ENCODE measurements at regions not wholly inside any gene's neighbourhood (a gene's known extent, or its start where the extent isn't known, plus 50 kb on each side); places are given as distances from the start of the nearest gene placed in this dataset.

DNA sequence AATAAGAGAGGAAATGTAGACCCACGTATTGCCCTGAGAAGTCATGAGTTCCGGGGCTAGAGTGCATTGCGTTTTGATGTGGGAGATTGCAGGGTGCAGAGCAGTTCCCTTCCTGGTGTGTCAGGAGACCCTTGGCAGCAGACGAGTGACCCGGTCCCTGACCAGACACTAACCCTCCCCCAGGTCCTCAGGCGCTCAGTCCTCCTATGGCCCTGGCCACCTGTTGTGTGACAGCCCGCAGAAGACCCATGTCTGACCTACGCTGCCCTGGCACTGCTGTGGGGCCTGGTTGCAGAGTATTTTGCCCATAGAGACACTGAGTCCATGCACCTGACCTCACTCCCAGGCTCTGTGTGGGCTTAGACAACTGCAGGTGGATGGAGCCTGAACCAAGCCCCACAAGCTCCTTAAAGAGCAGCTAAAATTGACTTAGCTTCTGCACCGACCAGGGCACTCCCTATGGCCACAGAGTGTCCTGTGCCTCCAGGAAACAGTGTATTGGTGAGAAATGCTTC lies 833.8 kb downstream of the TBC1D22A start:
- no peak for DNase-seq (ENCODE audit: low spot score)
- TF ChIP-seq, protein P1, sequence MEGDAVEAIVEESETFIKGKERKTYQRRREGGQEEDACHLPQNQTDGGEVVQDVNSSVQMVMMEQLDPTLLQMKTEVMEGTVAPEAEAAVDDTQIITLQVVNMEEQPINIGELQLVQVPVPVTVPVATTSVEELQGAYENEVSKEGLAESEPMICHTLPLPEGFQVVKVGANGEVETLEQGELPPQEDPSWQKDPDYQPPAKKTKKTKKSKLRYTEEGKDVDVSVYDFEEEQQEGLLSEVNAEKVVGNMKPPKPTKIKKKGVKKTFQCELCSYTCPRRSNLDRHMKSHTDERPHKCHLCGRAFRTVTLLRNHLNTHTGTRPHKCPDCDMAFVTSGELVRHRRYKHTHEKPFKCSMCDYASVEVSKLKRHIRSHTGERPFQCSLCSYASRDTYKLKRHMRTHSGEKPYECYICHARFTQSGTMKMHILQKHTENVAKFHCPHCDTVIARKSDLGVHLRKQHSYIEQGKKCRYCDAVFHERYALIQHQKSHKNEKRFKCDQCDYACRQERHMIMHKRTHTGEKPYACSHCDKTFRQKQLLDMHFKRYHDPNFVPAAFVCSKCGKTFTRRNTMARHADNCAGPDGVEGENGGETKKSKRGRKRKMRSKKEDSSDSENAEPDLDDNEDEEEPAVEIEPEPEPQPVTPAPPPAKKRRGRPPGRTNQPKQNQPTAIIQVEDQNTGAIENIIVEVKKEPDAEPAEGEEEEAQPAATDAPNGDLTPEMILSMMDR (IDR thresholded peaks at IDR 0.05), result no peak
- ATAC-seq (ENCODE audit: low FRiP score), result no peak

DNA sequence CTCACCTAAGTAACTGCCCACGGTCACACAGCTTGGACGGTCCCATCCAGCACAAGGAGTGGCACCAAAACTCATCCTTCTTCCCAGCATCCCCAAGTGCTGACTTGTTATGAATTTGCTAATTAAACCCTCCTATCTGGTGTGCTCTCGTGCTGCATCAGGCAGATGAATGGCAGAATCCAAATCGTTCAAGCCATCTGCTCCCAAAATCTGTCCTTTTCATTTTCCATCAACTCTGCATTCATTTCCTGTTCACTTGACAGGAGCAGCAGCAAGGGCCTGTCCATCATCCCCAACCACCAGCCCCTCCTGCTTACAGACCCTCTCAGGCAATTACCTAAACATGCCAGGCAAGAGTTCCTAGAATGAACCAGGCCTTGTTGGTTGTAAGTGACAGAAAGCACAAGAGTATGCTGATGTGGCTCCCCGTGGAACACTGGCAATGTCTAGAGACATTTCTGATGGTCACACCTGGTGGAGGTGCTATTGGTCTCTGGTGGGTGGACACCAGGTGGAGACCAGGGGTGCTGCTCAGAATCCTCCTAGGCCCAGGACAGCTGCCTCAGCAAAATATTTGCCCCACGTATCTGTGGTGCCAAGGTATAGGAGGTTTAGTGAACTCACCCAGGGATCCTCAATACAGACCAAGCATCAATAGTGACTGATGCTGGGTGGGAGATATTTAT lies 832.5 kb downstream of the TBC1D22A start:
- DNase-seq (ENCODE audit: low spot score) (no peak), ATAC-seq (ENCODE audit: low FRiP score) (no peak)
- TF ChIP-seq, protein P1 (IDR thresholded peaks at IDR 0.05), result no peak

DNA sequence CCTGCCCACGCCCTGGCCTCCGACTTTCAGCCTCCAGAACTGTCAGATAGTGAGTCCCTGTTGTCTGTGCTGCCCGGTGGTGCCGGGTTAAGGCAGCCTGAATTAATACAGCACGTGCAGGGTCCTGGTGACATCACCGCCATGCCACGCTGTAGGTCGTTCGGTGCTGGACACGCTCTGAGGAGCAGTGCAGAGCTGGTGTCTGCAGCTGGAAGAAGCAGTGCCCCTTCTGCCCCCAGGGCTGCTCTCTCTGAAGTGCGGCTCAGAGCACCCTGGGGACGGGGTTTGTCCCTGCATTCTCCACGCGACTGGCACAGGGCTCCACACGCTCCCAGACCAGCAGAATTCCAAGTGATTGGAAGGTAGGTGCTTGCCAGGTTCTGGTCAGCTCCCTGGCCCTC lies 831.5 kb downstream of the TBC1D22A start:
- DNase-seq (ENCODE audit: low spot score) (no peak), ATAC-seq (ENCODE audit: low FRiP score) (no peak)
- TF ChIP-seq, protein P1 (IDR thresholded peaks at IDR 0.05), result no peak

DNA sequence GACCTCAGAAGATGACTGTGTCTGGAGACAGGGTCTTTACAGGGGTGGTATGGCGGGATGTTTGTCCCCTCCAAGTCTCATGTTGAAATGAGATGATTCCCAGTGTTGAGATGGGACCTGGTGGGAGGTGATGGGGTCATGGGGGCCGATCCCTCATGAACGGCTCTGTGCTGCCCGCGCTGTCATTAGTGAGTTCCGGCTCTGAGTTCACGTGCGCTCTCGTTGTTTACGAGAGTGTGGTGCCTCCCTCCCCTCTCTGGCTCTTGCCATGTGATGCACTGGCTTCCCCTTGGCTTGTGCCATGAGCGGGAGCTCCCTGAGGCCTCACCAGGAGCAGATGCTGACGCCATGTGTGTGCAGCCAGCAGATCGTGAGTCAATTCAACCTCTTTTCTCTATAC lies 830.8 kb downstream of the TBC1D22A start:
- TF ChIP-seq, protein P1 (IDR thresholded peaks at IDR 0.05), result no peak
- ATAC-seq (ENCODE audit: low FRiP score) (no peak), DNase-seq (ENCODE audit: low spot score) (no peak)

DNA sequence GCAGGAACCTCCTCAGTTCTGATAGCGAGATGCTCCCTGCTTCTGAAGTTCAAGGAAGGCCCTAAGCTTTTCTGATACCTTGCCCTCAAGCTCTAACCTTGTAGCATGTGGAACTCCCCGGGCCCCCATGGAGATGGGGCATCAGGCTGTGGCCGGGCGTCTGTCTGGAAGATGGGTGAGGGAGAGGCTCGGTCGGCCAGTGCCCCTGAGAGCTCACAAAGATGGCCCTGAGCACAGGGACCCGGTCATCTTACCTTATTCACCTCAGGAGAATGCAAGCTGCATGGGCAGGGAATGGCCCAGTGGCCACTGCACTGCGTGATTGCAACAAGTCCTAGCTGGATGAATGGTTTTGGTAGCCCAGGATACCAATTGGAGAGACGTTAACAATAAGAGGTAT lies 830.3 kb downstream of the TBC1D22A start:
- TF ChIP-seq, protein P1 (IDR thresholded peaks at IDR 0.05), result no peak
- DNase-seq (ENCODE audit: low spot score) (no peak), ATAC-seq (ENCODE audit: low FRiP score) (no peak)

DNA sequence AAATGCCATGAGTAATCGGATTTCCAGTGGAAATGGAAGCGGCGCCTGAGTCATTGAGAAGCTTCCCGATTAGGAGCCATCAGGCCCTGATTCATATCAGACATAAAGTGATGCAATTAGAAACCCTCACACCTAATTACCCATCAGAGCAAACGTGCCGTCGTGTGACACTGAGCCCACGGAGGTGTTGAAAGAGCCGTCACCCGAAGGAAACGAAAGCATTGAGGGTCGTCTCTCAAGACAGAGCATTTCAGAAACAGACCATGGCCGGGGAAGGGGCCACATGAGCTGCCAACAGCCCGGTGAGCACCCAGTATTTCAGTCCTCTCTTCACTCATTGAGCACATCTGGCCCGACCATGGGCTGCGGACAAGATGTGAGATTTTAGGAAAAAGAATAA lies 829.3 kb downstream of the TBC1D22A start:
- TF ChIP-seq, protein P1 (IDR thresholded peaks at IDR 0.05), result no peak
- ATAC-seq (ENCODE audit: low FRiP score) (no peak), DNase-seq (ENCODE audit: low spot score) (no peak)

DNA sequence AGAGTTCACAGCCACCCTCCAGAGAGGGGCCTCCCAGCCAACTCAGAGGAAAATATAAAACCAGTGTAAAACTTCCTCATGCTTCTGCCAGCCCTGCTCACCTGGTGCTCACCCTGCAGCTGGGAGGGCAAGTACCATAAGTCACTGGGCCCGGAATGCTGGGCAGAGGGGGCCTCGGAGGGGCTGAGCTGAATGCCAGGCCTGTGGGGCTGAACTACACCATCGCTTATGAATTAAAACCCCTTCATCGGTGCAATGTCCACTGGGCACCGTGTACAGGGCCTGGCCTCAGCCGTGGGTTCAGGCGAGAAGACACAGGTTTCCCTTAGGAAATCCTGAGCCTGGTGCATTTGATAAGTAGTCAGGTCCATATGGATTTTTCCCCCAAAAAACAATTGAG lies 828.6 kb downstream of the TBC1D22A start:
- ATAC-seq (ENCODE audit: low FRiP score) (no peak), DNase-seq (ENCODE audit: low spot score) (no peak)
- TF ChIP-seq, protein P1 (IDR thresholded peaks at IDR 0.05), result no peak

Measured in omental fat pad (tissue), 3 donors.